Skeletal muscle satellite cell (primary cell): ENCODE measurements at regions not wholly inside any gene's neighbourhood (a gene's known extent, or its start where the extent isn't known, plus 50 kb on each side); places are given as distances from the start of the nearest gene placed in this dataset.

Source experiments
- H3K27me3 ChIP-seq: 2 replicates; pipeline ENCODE4 v1.7.0; 2013; ENCODE audit warnings: low read length; ENCODE audit not compliant: control insufficient read depth, insufficient read depth
- H3K36me3 ChIP-seq: 2 replicates; pipeline ENCODE4 v1.7.0; 2013; ENCODE audit warnings: mild to moderate bottlenecking, control low read depth, low read length; ENCODE audit not compliant: insufficient read depth
- H3K4me1 ChIP-seq: 2 replicates; pipeline ENCODE4 v1.7.0; 2013; ENCODE audit warnings: low read length; ENCODE audit not compliant: control insufficient read depth, insufficient read depth
- H3K4me2 ChIP-seq: 2 replicates; pipeline ENCODE4 v1.7.0; 2013; ENCODE audit warnings: mild to moderate bottlenecking, low read length
- H3K4me3 ChIP-seq: 2 replicates; pipeline ENCODE4 v1.7.0; 2013; ENCODE audit warnings: low read length
- H3K9ac ChIP-seq: 2 replicates; pipeline ENCODE4 v1.7.0; 2013; ENCODE audit warnings: mild to moderate bottlenecking, low read depth, low read length, moderate library complexity
- H3K9me3 ChIP-seq: replicated peaks from 2 replicates; pipeline ENCODE4 v1.7.0; 2013; ENCODE audit warnings: mild to moderate bottlenecking, control low read depth, low read length

DNA sequence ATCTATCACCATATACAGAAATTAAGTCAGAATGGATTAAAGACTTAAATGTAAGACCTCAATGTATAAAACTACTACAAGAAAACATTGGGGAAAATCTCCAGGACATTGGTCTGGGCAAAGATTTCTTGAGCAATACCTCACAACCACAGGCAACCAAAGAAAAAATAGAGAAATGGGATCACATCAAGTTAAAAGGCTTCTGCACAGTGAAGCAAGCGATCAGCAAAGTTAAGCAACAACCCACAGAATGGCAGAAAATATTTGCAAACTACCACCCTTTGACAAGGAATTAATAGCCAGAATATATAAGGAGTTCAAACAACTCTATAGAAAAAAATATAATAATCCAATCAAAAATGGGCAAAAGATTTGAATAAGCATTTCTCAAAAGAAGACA lies 236.9 kb upstream of the EMCN start:
- H3K27me3 ChIP-seq, result no peaks in the 10 kb centered on the region
- H3K9me3 ChIP-seq, result no peaks in the 10 kb centered on the region
- no peak overlapping the region for H3K4me2 ChIP-seq
- no peaks in the 10 kb centered on the region for H3K4me1 ChIP-seq
- no peaks in the 10 kb centered on the region for H3K36me3 ChIP-seq
- no peak overlapping the region for H3K9ac ChIP-seq
- no peak overlapping the region for H3K4me3 ChIP-seq

DNA sequence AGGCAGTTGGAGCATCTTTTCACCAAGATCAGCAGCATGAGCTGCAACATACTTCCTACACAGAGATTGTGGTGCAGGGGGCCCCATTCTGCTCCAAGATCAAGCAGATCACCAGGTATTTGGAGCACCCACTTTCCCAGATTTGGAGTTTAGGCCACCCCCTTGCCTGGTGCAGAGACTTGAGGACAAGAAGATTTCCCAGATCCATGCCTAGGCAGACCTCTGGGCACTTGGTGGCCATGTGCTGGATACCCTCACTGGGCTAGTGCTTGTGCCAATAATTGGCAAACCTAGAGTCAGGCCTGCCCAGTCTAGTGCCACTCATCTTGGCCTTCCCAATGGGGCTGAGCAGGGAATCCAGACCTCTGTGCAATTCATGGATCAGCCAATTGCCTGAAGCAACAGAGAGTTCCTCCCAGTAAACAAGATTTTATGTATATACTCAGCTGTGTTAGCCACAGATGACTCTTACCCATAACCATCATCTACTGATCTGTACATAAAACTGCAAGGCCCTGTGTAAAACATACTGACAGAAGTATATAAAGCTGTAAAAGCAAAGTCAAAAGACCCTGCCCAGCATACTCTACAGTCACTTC lies 228.4 kb upstream of the EMCN start:
- Histone ChIP-seq H3K9me3 (no peaks in the 10 kb centered on the region), H3K4me2 (no peak overlapping the region), H3K36me3 (no peaks in the 10 kb centered on the region), H3K27me3 (no peaks in the 10 kb centered on the region), H3K4me1 (no peaks in the 10 kb centered on the region), H3K9ac (no peak overlapping the region), H3K4me3 (no peak overlapping the region)

DNA sequence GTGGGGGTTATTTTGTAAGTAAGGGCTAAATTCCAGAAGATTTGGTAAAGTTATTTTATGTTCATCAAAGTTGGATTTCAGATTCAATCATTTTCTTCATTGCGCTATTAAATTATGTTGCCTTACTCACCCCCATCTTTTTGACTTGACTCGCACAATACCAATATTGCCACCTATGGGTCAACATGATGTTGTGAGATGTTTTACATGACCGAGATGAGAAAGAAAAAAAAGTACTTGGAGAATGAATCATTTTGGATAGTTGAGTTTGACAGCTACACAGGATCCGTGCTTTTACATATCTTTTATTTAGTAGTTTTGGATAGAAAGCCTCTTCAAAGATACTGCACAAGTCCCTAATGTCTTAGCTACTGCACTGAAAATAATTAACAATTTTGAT lies 224.2 kb upstream of the EMCN start:
- peaks cover 19% of the 10 kb centered on the region for H3K4me1 ChIP-seq
- no peaks in the 10 kb centered on the region for H3K27me3 ChIP-seq
- no peak overlapping the region for H3K4me3 ChIP-seq
- H3K36me3 ChIP-seq, result no peaks in the 10 kb centered on the region
- H3K4me2 ChIP-seq, result no peak overlapping the region
- H3K9ac ChIP-seq, result no peak overlapping the region
- H3K9me3 ChIP-seq, result no peaks in the 10 kb centered on the region

DNA sequence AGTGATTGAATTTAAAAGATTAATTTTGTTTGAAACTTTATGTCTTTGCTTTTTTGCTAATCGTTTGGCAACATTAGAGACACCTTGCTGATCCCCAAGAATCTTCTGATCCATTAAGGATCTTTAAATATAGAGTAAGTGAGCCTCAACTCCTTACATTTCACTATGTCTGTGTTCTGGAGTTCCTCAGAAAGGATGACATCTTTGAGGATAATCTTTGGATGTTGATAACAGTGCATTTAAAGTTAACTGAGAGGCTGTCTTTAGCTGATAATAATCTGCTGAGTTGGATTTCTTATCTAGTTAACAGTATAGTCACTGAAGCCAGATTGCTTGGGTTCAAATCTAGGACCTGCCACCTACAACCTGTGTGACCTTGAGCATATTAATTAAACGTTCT lies 221.6 kb upstream of the EMCN start:
- Histone ChIP-seq H3K9ac (no peak overlapping the region), H3K4me1 (peaks cover 25% of the 10 kb centered on the region), H3K36me3 (no peaks in the 10 kb centered on the region), H3K4me3 (no peak overlapping the region), H3K27me3 (no peaks in the 10 kb centered on the region), H3K4me2 (no peak overlapping the region), H3K9me3 (no peaks in the 10 kb centered on the region)

DNA sequence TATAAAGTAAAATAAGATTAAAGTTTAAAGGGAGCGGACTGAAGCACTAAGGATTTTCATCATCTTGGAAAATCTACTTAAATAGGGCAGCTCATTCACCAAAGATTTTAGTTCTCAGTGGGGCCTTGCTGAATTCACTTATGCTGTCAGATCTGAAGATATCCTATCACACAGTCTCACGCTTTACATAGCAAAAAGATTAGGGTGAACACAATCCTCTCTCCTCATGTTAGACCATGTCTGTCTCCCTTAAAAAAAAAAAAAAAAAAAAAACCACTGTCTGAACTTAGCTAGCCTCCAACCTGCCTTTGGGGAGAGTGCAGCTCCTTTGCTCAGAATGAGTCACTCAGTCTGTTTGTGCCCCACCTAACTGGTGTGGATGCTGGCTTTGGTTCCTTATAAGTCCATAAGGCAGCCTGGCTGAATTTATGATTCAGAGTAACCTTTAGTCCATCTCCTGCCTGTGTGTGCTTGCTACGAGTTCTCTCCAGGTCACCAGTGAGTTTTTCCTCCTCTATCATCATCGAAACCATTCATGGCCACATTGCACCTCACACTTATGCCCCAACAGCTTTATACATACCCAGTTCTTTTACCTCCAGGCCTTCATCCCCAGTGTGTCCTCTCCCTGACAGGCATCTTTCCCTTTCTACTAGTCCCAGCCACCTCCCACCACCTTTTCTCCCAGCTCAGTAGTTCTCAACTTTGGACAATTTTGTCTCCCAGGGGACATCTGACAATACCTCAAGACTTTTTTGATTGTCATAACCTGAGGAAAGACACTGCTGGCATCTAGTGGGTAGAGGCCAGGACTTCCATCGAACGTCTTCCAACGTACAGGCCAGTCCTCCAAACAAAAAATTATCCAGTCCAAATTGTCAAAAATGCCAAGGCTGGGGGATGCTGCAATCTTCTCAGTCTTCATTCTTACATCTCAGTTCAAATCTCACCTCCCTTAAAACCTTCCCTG lies 220.7 kb upstream of the EMCN start:
- no peaks in the 10 kb centered on the region for H3K9me3 ChIP-seq
- H3K9ac ChIP-seq, result peak overlapping the region; percentile 7
- no peak overlapping the region for H3K4me3 ChIP-seq
- peaks cover 25% of the 10 kb centered on the region for H3K4me1 ChIP-seq
- H3K36me3 ChIP-seq, result no peaks in the 10 kb centered on the region
- no peaks in the 10 kb centered on the region for H3K27me3 ChIP-seq
- H3K4me2 ChIP-seq, result no peak overlapping the region

DNA sequence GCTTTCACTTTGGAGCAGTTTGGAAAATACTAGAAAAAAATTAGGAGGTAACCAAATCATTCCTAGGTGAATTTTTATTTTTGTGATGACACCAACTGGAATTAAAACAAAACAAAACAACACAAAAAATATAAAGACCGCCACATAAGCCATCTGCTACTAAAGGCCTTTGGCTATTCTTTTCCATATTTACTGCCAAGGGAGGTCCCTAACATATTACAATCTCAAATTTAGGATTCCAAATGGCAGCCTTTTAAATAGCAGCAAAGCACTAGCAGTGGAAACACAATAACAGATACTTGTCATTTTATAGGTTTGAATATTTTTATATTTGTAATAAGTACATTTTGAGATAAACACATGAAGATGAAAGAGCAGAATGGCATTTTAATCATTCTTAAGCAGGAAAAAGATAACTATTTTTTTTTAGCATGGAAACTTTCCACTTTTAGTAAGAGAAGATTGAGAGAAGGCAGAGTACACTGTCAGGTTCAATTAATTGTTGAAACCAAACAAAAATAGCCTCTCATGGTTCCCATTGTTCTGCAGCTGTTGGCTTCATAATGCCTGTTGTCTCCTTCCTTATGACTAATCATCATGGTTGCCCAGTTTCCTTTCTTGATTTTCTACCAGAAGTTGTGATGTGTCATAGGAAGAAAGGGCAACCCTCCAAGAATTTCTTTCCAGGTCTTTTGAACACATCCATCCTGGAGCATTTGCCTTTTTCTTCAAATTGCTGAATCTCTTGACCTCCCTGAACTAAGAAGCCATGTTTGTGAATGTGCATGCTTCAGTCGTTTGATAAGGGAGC lies 219.0 kb upstream of the EMCN start:
- Histone ChIP-seq H3K27me3 (no peaks in the 10 kb centered on the region), H3K9me3 (no peaks in the 10 kb centered on the region), H3K36me3 (no peaks in the 10 kb centered on the region), H3K4me3 (no peak overlapping the region), H3K4me2 (peak overlapping the region; percentile 1), H3K9ac (no peak overlapping the region), H3K4me1 (peaks cover 25% of the 10 kb centered on the region)

DNA sequence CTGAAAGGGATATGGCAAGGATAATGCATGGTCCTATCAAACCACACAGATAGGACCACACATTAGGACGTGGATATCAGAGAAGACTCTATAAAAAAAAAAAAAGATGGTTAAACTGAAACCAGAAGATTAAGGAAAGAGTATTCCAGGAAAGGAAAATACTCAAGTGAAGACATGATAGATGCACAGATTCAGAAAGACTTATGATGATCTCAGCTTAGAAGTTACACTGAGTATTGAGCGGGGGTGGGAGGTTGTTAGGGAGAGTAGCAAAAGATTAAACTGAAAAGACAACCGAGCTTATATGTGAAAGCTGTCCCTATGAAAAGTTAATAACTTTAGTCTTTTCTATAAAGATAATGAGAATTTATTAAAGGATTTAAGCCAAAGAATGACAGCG lies 211.0 kb upstream of the EMCN start:
- H3K9ac ChIP-seq, result no peak overlapping the region
- H3K4me3 ChIP-seq, result no peak overlapping the region
- no peaks in the 10 kb centered on the region for H3K4me1 ChIP-seq
- no peaks in the 10 kb centered on the region for H3K36me3 ChIP-seq
- no peak overlapping the region for H3K4me2 ChIP-seq
- H3K9me3 ChIP-seq, result no peaks in the 10 kb centered on the region
- H3K27me3 ChIP-seq, result no peaks in the 10 kb centered on the region

DNA sequence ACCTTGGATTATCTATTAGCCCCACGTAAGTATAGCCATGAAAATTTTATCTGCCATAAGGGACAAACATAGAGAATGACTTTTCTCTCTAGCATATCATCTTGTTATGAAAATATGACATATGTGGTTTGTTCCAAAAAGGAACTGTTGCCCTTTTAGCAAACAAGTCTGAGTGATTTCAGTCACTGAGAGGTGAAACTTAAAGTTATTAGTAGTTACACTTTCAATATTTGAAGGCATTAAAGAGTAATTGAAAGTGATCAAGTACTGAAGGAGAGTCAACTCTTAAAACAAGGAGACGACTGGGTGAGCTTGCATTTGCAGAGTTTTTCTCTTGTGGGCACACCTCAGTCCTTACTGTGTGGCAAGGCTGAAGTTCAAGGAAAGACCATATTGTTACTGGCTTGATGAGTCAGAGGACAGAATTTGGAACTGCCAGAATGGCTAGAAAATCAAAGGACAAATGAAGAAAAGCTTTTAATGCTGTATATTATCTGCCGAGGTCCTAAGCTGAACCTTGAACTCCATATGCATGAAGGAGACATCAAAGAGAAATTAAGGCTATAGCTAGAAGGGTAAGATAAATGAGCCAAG lies 205.1 kb upstream of the EMCN start:
- Histone ChIP-seq H3K4me1 (no peaks in the 10 kb centered on the region), H3K36me3 (no peaks in the 10 kb centered on the region), H3K9ac (no peak overlapping the region), H3K4me2 (no peak overlapping the region), H3K4me3 (no peak overlapping the region), H3K9me3 (no peaks in the 10 kb centered on the region), H3K27me3 (no peaks in the 10 kb centered on the region)

DNA sequence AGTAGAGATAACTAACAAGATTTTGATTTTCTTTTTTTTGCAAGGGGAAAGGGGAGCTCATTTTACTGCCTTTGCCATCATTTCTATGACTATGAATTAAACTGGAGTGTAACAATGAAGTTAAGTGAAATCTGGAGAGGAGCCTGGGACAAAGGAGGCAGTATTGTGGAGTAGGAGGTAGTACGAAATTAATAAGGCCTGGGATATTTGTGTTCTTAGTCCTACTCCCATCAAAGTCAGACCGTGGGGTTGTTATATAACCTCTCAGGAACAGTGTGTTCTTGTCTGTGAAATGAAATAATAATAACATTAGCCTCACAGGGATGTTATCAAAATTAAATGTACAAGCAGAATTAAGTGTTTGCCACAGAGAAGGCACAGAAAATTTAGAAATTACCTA lies 204.3 kb upstream of the EMCN start:
- Histone ChIP-seq H3K4me2 (no peak overlapping the region), H3K9ac (no peak overlapping the region), H3K27me3 (no peaks in the 10 kb centered on the region), H3K4me3 (no peak overlapping the region), H3K9me3 (no peaks in the 10 kb centered on the region), H3K36me3 (no peaks in the 10 kb centered on the region), H3K4me1 (no peaks in the 10 kb centered on the region)

DNA sequence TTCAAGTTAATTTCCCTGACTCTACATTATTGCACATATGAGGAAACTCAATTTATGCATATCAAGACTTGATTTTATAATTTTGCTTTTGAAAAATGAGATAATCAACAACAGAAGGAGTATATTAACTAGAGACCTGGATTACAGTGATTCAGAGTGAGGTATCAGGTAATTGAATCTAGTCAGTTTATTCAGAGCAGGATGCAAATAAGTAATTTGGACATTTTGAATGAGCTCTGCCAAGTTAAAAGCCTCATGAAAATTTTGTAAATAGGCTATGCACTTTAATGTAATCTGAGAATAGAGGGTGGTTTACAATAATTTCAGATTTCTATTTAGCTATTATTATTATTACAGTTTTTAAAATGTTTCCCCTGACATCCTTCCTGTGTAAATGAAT lies 203.7 kb upstream of the EMCN start:
- no peaks in the 10 kb centered on the region for H3K36me3 ChIP-seq
- no peaks in the 10 kb centered on the region for H3K27me3 ChIP-seq
- no peak overlapping the region for H3K4me3 ChIP-seq
- no peak overlapping the region for H3K4me2 ChIP-seq
- H3K9ac ChIP-seq, result no peak overlapping the region
- H3K4me1 ChIP-seq, result no peaks in the 10 kb centered on the region
- no peaks in the 10 kb centered on the region for H3K9me3 ChIP-seq

DNA sequence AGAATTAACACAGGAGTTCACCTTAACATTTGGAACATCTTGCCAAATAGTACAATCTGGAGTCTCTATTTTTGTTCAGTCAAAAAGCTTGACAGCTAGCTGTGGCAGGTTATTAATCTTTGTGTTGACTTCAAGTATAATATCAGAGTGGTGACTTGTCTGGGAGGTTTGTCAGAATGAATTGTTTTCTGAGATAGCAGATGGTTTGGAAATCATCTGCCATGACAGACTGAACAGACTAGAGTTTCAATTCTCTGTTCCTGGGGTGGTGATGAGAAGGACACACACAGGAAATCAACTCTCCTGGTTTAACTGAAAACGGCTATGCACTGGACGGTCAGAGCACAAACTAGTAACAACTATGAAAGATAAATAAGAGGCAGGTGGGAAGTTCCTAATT lies 203.3 kb upstream of the EMCN start:
- Histone ChIP-seq H3K36me3 (no peaks in the 10 kb centered on the region), H3K9me3 (no peaks in the 10 kb centered on the region), H3K4me3 (no peak overlapping the region), H3K9ac (no peak overlapping the region), H3K4me1 (no peaks in the 10 kb centered on the region), H3K27me3 (no peaks in the 10 kb centered on the region), H3K4me2 (no peak overlapping the region)
